CD4-positive, alpha-beta memory T cell (primary cell): ENCODE measurements at regions not wholly inside any gene's neighbourhood (a gene's known extent, or its start where the extent isn't known, plus 50 kb on each side); places are given as distances from the start of the nearest gene placed in this dataset.
A peak's percentile ranks its signal among the peaks of the same experiment; 100 is the strongest.

Experiments
- CTCF ChIA-PET: fragments of 350-600 bp; sonication (Branson Sonifier 250); formaldehyde crosslinking; loops from one replicate; lab custom pipeline; 2021; ENCODE audit warnings: inconsistent platforms; ENCODE audit not compliant: partially characterized antibody; lab: Charles Lee
- POLR2A ChIA-PET: fragments of 350-600 bp; sonication (Branson Sonifier 250); formaldehyde crosslinking; loops from one replicate; lab custom pipeline; 2021; ENCODE audit not compliant: partially characterized antibody; lab: Charles Lee
- DNase-seq, 5 donors: peaks; one replicate each; pipeline versions ENCODE4 v3.0.0 to v3.0.0-alpha.2; 2020 to 2022; ENCODE audit warnings: mixed read lengths in 1 of 5
- H3K27ac ChIP-seq: one replicate; pipeline ENCODE4 v1.7.0; 2013; ENCODE audit warnings: low read depth, low read length
- H3K27me3 ChIP-seq: 2 replicates; pipeline ENCODE4 v1.7.0; 2013; ENCODE audit warnings: mild to moderate bottlenecking, low read length, moderate library complexity; ENCODE audit not compliant: insufficient read depth
- H3K36me3 ChIP-seq: 2 replicates; pipeline ENCODE4 v1.7.0; 2013; ENCODE audit warnings: mild to moderate bottlenecking, low read length, moderate library complexity; ENCODE audit not compliant: insufficient read depth
- H3K4me1 ChIP-seq: 2 replicates; pipeline ENCODE4 v1.7.0; 2013; ENCODE audit warnings: mild to moderate bottlenecking, low read length, moderate library complexity; ENCODE audit not compliant: insufficient read depth
- H3K4me3 ChIP-seq, 2 donors: one replicate each; pipeline ENCODE4 v1.7.0; 2013; ENCODE audit warnings: low read length in 2 of 2, mild to moderate bottlenecking in 1 of 2
- H3K9me3 ChIP-seq, 2 donors: one replicate each; pipeline ENCODE4 v1.7.0; 2013; ENCODE audit warnings: low read length in 2 of 2, control low read depth in 1 of 2; ENCODE audit not compliant: control insufficient read depth in 1 of 2
- H3K27ac Mint-ChIP-seq, 7 donors: one replicate each; pipeline ENCODE4 v1.8.0; 2020 to 2021; ENCODE audit warnings: mixed read lengths in 7 of 7, mild to moderate bottlenecking in 6 of 7, inconsistent platforms in 3 of 7, moderate library complexity in 3 of 7
- H3K27me3 Mint-ChIP-seq, 2 donors: one replicate each; pipeline ENCODE4 v1.8.0; 2020 to 2021; ENCODE audit warnings: mixed read lengths in 2 of 2
- H3K36me3 Mint-ChIP-seq, 2 donors: one replicate each; pipeline ENCODE4 v1.8.0; 2020 to 2021; ENCODE audit warnings: mixed read lengths in 2 of 2, inconsistent platforms in 1 of 2, mild to moderate bottlenecking in 1 of 2
- H3K4me1 Mint-ChIP-seq, 4 donors: one replicate each; pipeline ENCODE4 v1.8.0; 2020 to 2021; ENCODE audit warnings: mixed read lengths in 4 of 4, mild to moderate bottlenecking in 1 of 4
- H3K4me3 Mint-ChIP-seq, 8 donors: one replicate each; pipeline ENCODE4 v1.8.0; 2020 to 2021; ENCODE audit warnings: mixed read lengths in 8 of 8, mild to moderate bottlenecking in 7 of 8, moderate library complexity in 6 of 8, inconsistent platforms in 3 of 8
- H3K9me3 Mint-ChIP-seq, 8 donors: one replicate each; pipeline ENCODE4 v1.8.0; 2020 to 2021; ENCODE audit warnings: mixed read lengths in 8 of 8, mild to moderate bottlenecking in 5 of 8, inconsistent platforms in 3 of 8, moderate library complexity in 1 of 8
- intact Hi-C: fragments of 100-400 bp; cut with micrococcal nuclease; formaldehyde crosslinking; loops from one replicate; pipeline ENCODE4 v1.15.1; 2023

GRCh38 chr9:75397836-75398235 lies 309.5 kb downstream of the OSTF1 start:
- Histone ChIP-seq H3K27me3 (no peaks in the 10 kb centered on the region), H3K9me3 (no peaks in the 10 kb centered on the region), H3K27ac (no peak overlapping the region), H3K36me3 (no peaks in the 10 kb centered on the region), H3K4me1 (no peaks in the 10 kb centered on the region), H3K4me3 (no peak overlapping the region)
- ChIA-PET POLR2A (no interaction called here), CTCF (no interaction called here)
- intact Hi-C loops: no loop called here
- H3K27me3 Mint-ChIP-seq: no peaks in the 10 kb centered on the region
- H3K9me3 Mint-ChIP-seq: peaks cover 0 to 2% (median 0%) of the 10 kb centered on the region in 8 donors
- no peak overlapping the region for H3K27ac Mint-ChIP-seq
- no peak for DNase-seq
- H3K4me3 Mint-ChIP-seq: no peak overlapping the region
- H3K36me3 Mint-ChIP-seq: no peaks in the 10 kb centered on the region
- H3K4me1 Mint-ChIP-seq: no peaks in the 10 kb centered on the region

- no peak for DNase-seq
- intact Hi-C loops: no loop called here
- Mint-ChIP-seq H3K27ac (no peak overlapping the region), H3K4me3 (no peak overlapping the region), H3K36me3 (no peaks in the 10 kb centered on the region), H3K27me3 (peaks cover 0 to 4% of the 10 kb centered on the region in 2 donors), H3K4me1 (no peaks in the 10 kb centered on the region), H3K9me3 (peaks cover 0 to 1% (median 0%) of the 10 kb centered on the region in 8 donors)
- ChIA-PET CTCF (interaction anchor here (0.7 kb wide), 1 partner anchor 165 kb away, joined by 3 read pairs; no protein-coding TSS in a partner anchor), POLR2A (no interaction called here)
- no peaks in the 10 kb centered on the region for H3K9me3 ChIP-seq
- H3K27me3 ChIP-seq: no peaks in the 10 kb centered on the region
- H3K4me3 ChIP-seq: no peak overlapping the region
- no peak overlapping the region for H3K27ac ChIP-seq
- H3K36me3 ChIP-seq: no peaks in the 10 kb centered on the region
- no peaks in the 10 kb centered on the region for H3K4me1 ChIP-seq
These were observed 320.1 kb downstream of the OSTF1 start for GRCh38 chr9:75408391-75408790.

GRCh38 chr9:75410405-75410804 lies 322.1 kb downstream of the OSTF1 start:
- Histone ChIP-seq H3K36me3 (no peaks in the 10 kb centered on the region), H3K9me3 (no peaks in the 10 kb centered on the region), H3K27ac (no peak overlapping the region), H3K4me3 (no peak overlapping the region), H3K4me1 (no peaks in the 10 kb centered on the region), H3K27me3 (no peaks in the 10 kb centered on the region)
- H3K9me3 Mint-ChIP-seq: no peaks in the 10 kb centered on the region
- intact Hi-C loops: no loop called here
- ChIA-PET POLR2A (no interaction called here), CTCF (no interaction called here)
- H3K4me3 Mint-ChIP-seq: no peak overlapping the region
- no peak overlapping the region for H3K27ac Mint-ChIP-seq
- no peaks in the 10 kb centered on the region for H3K4me1 Mint-ChIP-seq
- H3K27me3 Mint-ChIP-seq: peaks cover 0 to 4% of the 10 kb centered on the region in 2 donors
- DNase-seq: no peak
- no peaks in the 10 kb centered on the region for H3K36me3 Mint-ChIP-seq

GRCh38 chr9:75414371-75415160 lies 326.3 kb downstream of the OSTF1 start:
- intact Hi-C loops: no loop called here
- Mint-ChIP-seq H3K36me3 (no peaks in the 10 kb centered on the region), H3K4me3 (no peak overlapping the region), H3K9me3 (no peaks in the 10 kb centered on the region), H3K27me3 (no peaks in the 10 kb centered on the region), H3K4me1 (no peaks in the 10 kb centered on the region), H3K27ac (no peak overlapping the region)
- no peaks in the 10 kb centered on the region for H3K9me3 ChIP-seq
- H3K27ac ChIP-seq: no peak overlapping the region
- ChIA-PET POLR2A (interaction anchor here (0.7 kb wide), 1 partner anchor 18 kb away, joined by 3 read pairs; no protein-coding TSS in a partner anchor), CTCF (no interaction called here)
- H3K27me3 ChIP-seq: no peaks in the 10 kb centered on the region
- H3K4me1 ChIP-seq: no peaks in the 10 kb centered on the region
- DNase-seq: no peak
- H3K36me3 ChIP-seq: no peaks in the 10 kb centered on the region
- no peak overlapping the region for H3K4me3 ChIP-seq

- H3K36me3 Mint-ChIP-seq: no peaks in the 10 kb centered on the region
- H3K4me3 Mint-ChIP-seq: no peak overlapping the region
- Histone ChIP-seq H3K27ac (no peak overlapping the region), H3K36me3 (no peaks in the 10 kb centered on the region), H3K4me1 (no peaks in the 10 kb centered on the region), H3K27me3 (no peaks in the 10 kb centered on the region), H3K4me3 (no peak overlapping the region), H3K9me3 (no peaks in the 10 kb centered on the region)
- intact Hi-C loops: no loop called here
- DNase-seq: no peak
- H3K27me3 Mint-ChIP-seq: peaks cover 0 to 1% of the 10 kb centered on the region in 2 donors
- no peaks in the 10 kb centered on the region for H3K4me1 Mint-ChIP-seq
- H3K27ac Mint-ChIP-seq: no peak overlapping the region
- ChIA-PET POLR2A (no interaction called here), CTCF (no interaction called here)
- H3K9me3 Mint-ChIP-seq: no peaks in the 10 kb centered on the region
These were observed 329.2 kb downstream of the OSTF1 start for GRCh38 chr9:75417471-75417870.

- Mint-ChIP-seq H3K9me3 (no peaks in the 10 kb centered on the region), H3K27ac (no peak overlapping the region), H3K27me3 (peaks cover 0 to 1% of the 10 kb centered on the region in 2 donors), H3K36me3 (no peaks in the 10 kb centered on the region), H3K4me3 (no peak overlapping the region), H3K4me1 (no peaks in the 10 kb centered on the region)
- H3K4me1 ChIP-seq: no peaks in the 10 kb centered on the region
- no peak overlapping the region for H3K4me3 ChIP-seq
- H3K36me3 ChIP-seq: no peaks in the 10 kb centered on the region
- no peak overlapping the region for H3K27ac ChIP-seq
- no peaks in the 10 kb centered on the region for H3K27me3 ChIP-seq
- no peak for DNase-seq
- ChIA-PET CTCF (no interaction called here), POLR2A (no interaction called here)
- no peaks in the 10 kb centered on the region for H3K9me3 ChIP-seq
- intact Hi-C loops: no loop called here
These were observed 330.2 kb downstream of the OSTF1 start for GRCh38 chr9:75418518-75418917.

- H3K36me3 Mint-ChIP-seq: no peaks in the 10 kb centered on the region
- peaks cover 0 to 4% (median 0%) of the 10 kb centered on the region in 8 donors for H3K9me3 Mint-ChIP-seq
- Histone ChIP-seq H3K9me3 (no peaks in the 10 kb centered on the region), H3K27ac (no peak overlapping the region), H3K4me3 (no peak overlapping the region), H3K4me1 (no peaks in the 10 kb centered on the region), H3K27me3 (no peaks in the 10 kb centered on the region), H3K36me3 (no peaks in the 10 kb centered on the region)
- no peaks in the 10 kb centered on the region for H3K4me1 Mint-ChIP-seq
- intact Hi-C loops: no loop called here
- peak overlapping the region in 2 of 7 donors; percentile 9 to 54 for H3K27ac Mint-ChIP-seq
- ChIA-PET POLR2A (no interaction called here), CTCF (no interaction called here)
- no peak for DNase-seq
- peaks cover 0 to 1% of the 10 kb centered on the region in 2 donors for H3K27me3 Mint-ChIP-seq
- peak overlapping the region in 4 of 8 donors; percentile 7 to 30 (median 18) for H3K4me3 Mint-ChIP-seq
These were observed 334.7 kb downstream of the OSTF1 start for GRCh38 chr9:75422944-75423522.
